ENCODE measurements at regions not wholly inside any gene's neighbourhood (a gene's known extent, or its start where the extent isn't known, plus 50 kb on each side); places are given as distances from the start of the nearest gene placed in this dataset.

- Histone ChIP-seq H3K9me3 (replicated peaks; ENCODE audit: control insufficient read depth, insufficient read depth, low read length) (no peaks in the 10 kb centered on the region), H3K27me3 (ENCODE audit: control insufficient read depth in 2 of 2, insufficient read depth in 2 of 2, low read length in 2 of 2) (no peaks in the 10 kb centered on the region), H3K36me3 (ENCODE audit: control insufficient read depth in 2 of 2, extremely low read depth in 1 of 2, insufficient read depth in 2 of 2, low read length in 2 of 2) (no peaks in the 10 kb centered on the region), H3K4me1 (ENCODE audit: control insufficient read depth, extremely low read depth, insufficient read depth, low read length) (no peaks in the 10 kb centered on the region), H4K20me1 (replicated peaks; ENCODE audit: control insufficient read depth, extremely low read depth, insufficient read depth, low read length) (no peaks in the 10 kb centered on the region), H2AFZ (ENCODE audit: low read depth, low read length) (no peak overlapping the region), H3K27ac (ENCODE audit: insufficient read depth, low read depth, low read length) (no peak overlapping the region), H3K4me3 (replicated peaks in 1 of 3; ENCODE audit: insufficient read depth in 1 of 3, low read depth in 1 of 3, low read length in 3 of 3) (no peak overlapping the region), H3K4me2 (ENCODE audit: insufficient read depth, low read length) (no peak overlapping the region), H3K9me1 (replicated peaks; ENCODE audit: control insufficient read depth, extremely low read depth, insufficient read depth, low read length) (no peaks in the 10 kb centered on the region), H3K79me2 (ENCODE audit: control insufficient read depth, insufficient read depth, low read length) (no peaks in the 10 kb centered on the region), H3K9ac (replicated peaks; ENCODE audit: extremely low read depth, insufficient read depth, low read length) (no peak overlapping the region)
- ChIA-PET POLR2A (no interaction called here), CTCF (interaction anchor here (1.5 to 1.6 kb wide), 2 partner anchors 286 to 353 kb away, joined by 3 read pairs; no protein-coding TSS in a partner anchor)
- dilution Hi-C loops (cut with MboI; ENCODE audit: extremely low pct_ligation_motif_present, low sequenced_read_pairs): no loop called here
- intact Hi-C loops (cut with micrococcal nuclease): no loop called here
- FAIRE-seq (no peak), DNase-seq (ENCODE audit: low read depth, low spot score) (no peak)
- TF ChIP-seq JUN (IDR thresholded peaks at IDR 0.05; ENCODE audit: borderline replicate concordance, insufficient read depth, insufficient read length, low read depth) (no peak), GATA2 (IDR thresholded peaks at IDR 0.05; ENCODE audit: insufficient read depth, insufficient read length, low read depth, low read length) (no peak), MAX (IDR thresholded peaks at IDR 0.05; ENCODE audit: insufficient read depth, insufficient read length) (no peak), CTCF (IDR thresholded peaks at IDR 0.05; ENCODE audit: extremely low read depth in 1 of 2, insufficient read depth in 1 of 2, low read depth in 1 of 2, low read length in 2 of 2) (no peak), POLR2A (IDR thresholded peaks at IDR 0.05; ENCODE audit: low read depth, low read length) (no peak), FOS (IDR thresholded peaks at IDR 0.05; ENCODE audit: borderline replicate concordance, insufficient read depth, low read length) (no peak), EZH2 (IDR thresholded peaks at IDR 0.05; ENCODE audit: borderline replicate concordance, low read depth, low read length, severe bottlenecking) (no peak), POLR2AphosphoS5 (IDR thresholded peaks at IDR 0.05; ENCODE audit: insufficient read depth, low read depth, low read length) (no peak)
- BruUV-seq (replicated peaks): no TSS peak
Observed at GRCh38 chr18:39805218-39805617, 2149.8 kb upstream of the PIK3C3 start.

All from endothelial cell of umbilical vein (primary cell).